Lower leg skin (tissue), 3 donors: ENCODE measurements at regions not wholly inside any gene's neighbourhood (a gene's known extent, or its start where the extent isn't known, plus 50 kb on each side); places are given as distances from the start of the nearest gene placed in this dataset.

Experiments used
- POLR2A ChIP-seq, 2 donors: fragments of 450-650 bp; IDR thresholded peaks; one replicate each; pipeline ENCODE4 v1.6.1; 2016 to 2017; ENCODE audit warnings: antibody characterized with exemption in 2 of 2, mild to moderate bottlenecking in 1 of 2, moderate library complexity in 1 of 2
- TF ChIP-seq, protein P1 (sequence below), 3 donors: fragments of 450-650 bp; IDR thresholded peaks; one replicate each; pipeline ENCODE4 v1.5.1; 2016; ENCODE audit warnings: antibody characterized with exemption in 3 of 3, mild to moderate bottlenecking in 3 of 3, moderate library complexity in 2 of 3

DNA sequence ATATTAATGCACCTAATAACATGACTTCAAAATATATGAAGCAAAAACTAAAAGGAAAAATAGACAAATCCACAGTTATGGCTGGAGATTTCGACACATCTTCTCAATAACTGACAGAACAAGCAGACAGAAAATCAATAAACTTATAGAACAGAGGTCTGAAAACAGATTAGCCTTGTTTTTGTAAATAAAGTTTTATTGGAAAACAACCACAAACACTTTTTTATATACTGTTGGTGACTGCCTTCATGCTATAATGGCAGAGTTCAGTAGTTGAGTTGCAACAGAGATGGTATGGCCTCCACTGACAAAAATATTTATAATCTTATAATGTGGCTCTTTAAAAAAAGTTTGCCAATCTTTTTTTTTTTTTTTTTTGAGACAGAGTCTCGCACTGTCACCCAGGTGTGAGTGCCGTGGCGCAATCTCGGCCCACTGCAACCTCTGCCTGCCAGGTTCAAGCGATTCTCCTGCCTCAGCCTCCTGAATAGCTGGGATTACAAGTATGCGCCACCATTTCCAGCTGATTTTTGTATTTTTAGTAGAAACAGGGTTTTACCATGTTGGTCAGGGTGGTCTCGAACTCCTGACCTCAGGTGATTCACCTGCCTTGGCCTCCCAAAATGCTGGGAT, 52.2 kb upstream of the GATA2 start:
- TF ChIP-seq, protein P1, sequence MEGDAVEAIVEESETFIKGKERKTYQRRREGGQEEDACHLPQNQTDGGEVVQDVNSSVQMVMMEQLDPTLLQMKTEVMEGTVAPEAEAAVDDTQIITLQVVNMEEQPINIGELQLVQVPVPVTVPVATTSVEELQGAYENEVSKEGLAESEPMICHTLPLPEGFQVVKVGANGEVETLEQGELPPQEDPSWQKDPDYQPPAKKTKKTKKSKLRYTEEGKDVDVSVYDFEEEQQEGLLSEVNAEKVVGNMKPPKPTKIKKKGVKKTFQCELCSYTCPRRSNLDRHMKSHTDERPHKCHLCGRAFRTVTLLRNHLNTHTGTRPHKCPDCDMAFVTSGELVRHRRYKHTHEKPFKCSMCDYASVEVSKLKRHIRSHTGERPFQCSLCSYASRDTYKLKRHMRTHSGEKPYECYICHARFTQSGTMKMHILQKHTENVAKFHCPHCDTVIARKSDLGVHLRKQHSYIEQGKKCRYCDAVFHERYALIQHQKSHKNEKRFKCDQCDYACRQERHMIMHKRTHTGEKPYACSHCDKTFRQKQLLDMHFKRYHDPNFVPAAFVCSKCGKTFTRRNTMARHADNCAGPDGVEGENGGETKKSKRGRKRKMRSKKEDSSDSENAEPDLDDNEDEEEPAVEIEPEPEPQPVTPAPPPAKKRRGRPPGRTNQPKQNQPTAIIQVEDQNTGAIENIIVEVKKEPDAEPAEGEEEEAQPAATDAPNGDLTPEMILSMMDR (IDR thresholded peaks at IDR 0.05) = no peak
- no peak for TF ChIP-seq POLR2A (IDR thresholded peaks at IDR 0.05)
